OCI-LY1 (cell line): ENCODE measurements at regions not wholly inside any gene's neighbourhood (a gene's known extent, or its start where the extent isn't known, plus 50 kb on each side); places are given as distances from the start of the nearest gene placed in this dataset.

Experiments used
- EZH2 ChIP-seq: fragments of 200-600 bp; sonication (generic), shearing (Covaris generic); IDR thresholded peaks from 2 replicates; pipeline ENCODE4 v1.8.0; 2017; ENCODE audit warnings: borderline replicate concordance, mixed run types, mild to moderate bottlenecking, antibody characterized with exemption, low read length, moderate library complexity, mixed read lengths
- TF ChIP-seq, protein P1 (sequence below): fragments of 200-600 bp; sonication (generic), shearing (Covaris generic); IDR thresholded peaks from 2 replicates; pipeline ENCODE4 v1.5.1; 2017; ENCODE audit warnings: mild to moderate bottlenecking, antibody characterized with exemption, low read length, moderate library complexity, mixed read lengths

DNA sequence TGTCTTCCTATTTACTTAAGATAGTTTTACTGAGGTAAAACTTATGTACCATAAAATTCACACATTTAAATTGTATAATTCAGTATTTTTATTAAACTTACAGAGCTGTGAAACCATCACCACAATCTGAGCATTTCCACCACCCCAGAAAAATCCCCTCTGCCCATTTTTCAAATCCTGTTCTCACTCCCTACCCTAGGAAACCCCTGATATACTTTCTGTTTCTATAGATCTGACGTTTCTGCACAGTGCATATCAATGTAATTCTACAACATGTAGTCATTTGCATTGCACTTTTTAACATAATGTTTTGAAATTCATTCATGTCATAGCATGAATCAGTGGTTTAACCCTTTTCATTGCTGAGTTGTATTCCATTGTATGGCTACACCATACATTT lies 96.7 kb upstream of the OPRM1 start:
- TF ChIP-seq, protein P1, sequence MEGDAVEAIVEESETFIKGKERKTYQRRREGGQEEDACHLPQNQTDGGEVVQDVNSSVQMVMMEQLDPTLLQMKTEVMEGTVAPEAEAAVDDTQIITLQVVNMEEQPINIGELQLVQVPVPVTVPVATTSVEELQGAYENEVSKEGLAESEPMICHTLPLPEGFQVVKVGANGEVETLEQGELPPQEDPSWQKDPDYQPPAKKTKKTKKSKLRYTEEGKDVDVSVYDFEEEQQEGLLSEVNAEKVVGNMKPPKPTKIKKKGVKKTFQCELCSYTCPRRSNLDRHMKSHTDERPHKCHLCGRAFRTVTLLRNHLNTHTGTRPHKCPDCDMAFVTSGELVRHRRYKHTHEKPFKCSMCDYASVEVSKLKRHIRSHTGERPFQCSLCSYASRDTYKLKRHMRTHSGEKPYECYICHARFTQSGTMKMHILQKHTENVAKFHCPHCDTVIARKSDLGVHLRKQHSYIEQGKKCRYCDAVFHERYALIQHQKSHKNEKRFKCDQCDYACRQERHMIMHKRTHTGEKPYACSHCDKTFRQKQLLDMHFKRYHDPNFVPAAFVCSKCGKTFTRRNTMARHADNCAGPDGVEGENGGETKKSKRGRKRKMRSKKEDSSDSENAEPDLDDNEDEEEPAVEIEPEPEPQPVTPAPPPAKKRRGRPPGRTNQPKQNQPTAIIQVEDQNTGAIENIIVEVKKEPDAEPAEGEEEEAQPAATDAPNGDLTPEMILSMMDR: no peak
- no peak for TF ChIP-seq EZH2
